Mucosa of stomach (tissue), 1 donor: ENCODE measurements at regions not wholly inside any gene's neighbourhood (a gene's known extent, or its start where the extent isn't known, plus 50 kb on each side); places are given as distances from the start of the nearest gene placed in this dataset.

Experiments
- H3K27me3 ChIP-seq: one replicate; pipeline ENCODE4 v1.7.0; 2013; ENCODE audit warnings: mild to moderate bottlenecking, low read length; ENCODE audit not compliant: control insufficient read depth, insufficient read depth
- H3K36me3 ChIP-seq: one replicate; pipeline ENCODE4 v1.7.0; 2013; ENCODE audit warnings: low read length; ENCODE audit not compliant: control insufficient read depth, insufficient read depth
- H3K4me1 ChIP-seq: one replicate; pipeline ENCODE4 v1.7.0; 2013; ENCODE audit warnings: mild to moderate bottlenecking, low read length; ENCODE audit not compliant: control insufficient read depth, insufficient read depth
- H3K4me3 ChIP-seq: one replicate; pipeline ENCODE4 v1.7.0; 2013; ENCODE audit warnings: low read length
- H3K9ac ChIP-seq: one replicate; pipeline ENCODE4 v1.7.0; 2013; ENCODE audit warnings: mild to moderate bottlenecking, low read length, moderate library complexity
- H3K9me3 ChIP-seq: one replicate; pipeline ENCODE4 v1.7.0; 2013; ENCODE audit warnings: mild to moderate bottlenecking, low read length, moderate library complexity; ENCODE audit not compliant: control insufficient read depth
- donor health status: Pancreatic carcinoma.

DNA sequence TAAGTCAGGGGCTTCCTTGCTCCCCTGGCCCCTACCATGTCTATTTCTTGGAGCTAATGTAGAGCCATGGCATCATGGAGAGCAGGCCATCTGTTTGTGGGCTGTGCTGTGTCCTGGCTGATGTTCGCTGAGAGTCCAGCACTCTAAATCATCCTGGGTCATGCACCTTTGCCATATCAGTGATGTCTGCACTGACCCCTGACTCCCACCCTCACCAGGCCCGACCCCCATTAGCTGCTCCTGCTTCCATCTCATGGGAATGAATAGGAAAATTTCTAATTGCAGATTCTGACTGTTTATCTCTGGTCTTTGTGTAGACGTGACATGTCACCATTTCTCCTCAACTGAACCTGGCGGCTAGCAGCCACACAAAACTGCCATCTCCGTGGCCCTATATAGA, 236.9 kb downstream of the NSG2 start:
- Histone ChIP-seq H3K4me3 (no peak overlapping the region), H3K4me1 (no peaks in the 10 kb centered on the region), H3K9ac (no peak overlapping the region), H3K36me3 (no peaks in the 10 kb centered on the region), H3K27me3 (no peaks in the 10 kb centered on the region), H3K9me3 (no peaks in the 10 kb centered on the region)

DNA sequence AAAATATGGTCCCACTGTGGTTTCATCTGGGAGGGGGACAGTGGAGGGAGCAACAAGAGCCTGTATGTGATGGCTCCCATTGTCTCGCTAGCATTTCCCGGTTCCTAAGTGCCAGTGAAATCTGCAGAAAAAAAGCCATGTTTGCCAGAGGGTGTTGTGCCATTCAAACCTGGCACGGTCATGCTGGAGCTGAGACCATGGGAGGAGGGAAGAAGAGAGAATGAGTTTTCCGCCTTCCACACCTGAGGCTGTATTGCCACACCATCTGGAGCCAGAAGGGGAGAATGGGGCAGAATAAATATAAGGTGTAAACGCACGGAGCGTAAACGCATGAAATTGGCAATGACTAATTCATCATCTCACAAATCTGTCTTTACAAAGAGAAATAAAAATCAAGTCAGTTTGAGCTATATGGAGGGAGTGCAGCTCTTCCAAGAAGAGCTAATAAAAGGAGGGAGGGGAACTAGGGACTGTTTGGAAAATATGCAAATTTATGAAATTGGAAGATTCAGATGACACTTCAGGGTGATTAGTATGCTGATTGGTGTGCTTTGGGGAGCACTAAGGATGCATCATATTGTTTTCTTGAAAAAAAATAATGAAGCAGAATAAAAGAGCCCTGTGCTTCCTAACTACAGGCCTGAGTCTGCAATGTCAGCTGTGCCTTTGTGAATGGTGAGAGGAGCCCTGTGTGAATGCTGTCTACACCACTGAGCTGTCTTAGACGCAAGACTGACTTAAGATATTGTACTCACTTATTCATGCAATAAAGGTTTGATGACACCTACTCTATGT, 237.9 kb downstream of the NSG2 start:
- Histone ChIP-seq H3K4me1 (no peaks in the 10 kb centered on the region), H3K9me3 (no peaks in the 10 kb centered on the region), H3K4me3 (no peak overlapping the region), H3K27me3 (no peaks in the 10 kb centered on the region), H3K36me3 (no peaks in the 10 kb centered on the region), H3K9ac (no peak overlapping the region)

DNA sequence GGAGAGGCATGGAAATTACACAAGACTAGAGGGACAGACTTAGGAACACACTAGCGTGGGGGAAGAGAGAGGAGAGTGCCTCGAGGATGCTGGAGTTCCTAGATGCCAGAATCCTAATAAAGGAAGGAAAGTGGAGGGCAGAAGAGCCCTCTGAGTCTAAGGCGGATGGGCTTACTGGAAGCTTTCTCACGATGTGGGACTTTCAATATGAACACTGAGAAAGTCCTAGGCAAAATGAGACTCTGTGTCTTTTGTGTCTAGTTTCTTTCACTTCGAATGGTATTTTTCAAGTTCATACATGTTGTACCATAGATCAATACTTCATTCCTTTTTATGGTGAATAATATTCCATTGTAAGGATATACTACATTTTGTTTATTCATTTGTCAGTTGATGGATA, 239.4 kb downstream of the NSG2 start:
- no peak overlapping the region for H3K4me3 ChIP-seq

DNA sequence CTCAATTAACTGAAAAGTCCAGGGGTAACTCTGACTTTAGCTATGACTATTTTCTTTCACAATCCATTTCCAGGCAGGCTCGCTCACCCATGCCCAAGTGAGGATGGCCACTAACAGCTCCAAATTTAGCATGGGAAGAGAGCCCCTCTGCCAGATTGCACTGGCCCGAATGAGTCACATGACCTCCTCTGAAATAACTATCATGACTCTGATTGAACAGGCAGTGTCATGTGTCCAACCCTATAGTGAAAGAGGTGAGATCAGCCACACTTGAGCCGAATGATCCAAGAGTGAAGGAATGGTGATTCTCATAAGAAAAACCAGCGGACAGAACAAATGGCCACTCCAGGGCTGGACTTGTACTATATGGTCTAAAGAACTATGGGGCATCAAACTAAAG, 242.3 kb downstream of the NSG2 start:
- no peaks in the 10 kb centered on the region for H3K9me3 ChIP-seq
- no peak overlapping the region for H3K4me3 ChIP-seq
- H3K4me1 ChIP-seq = no peaks in the 10 kb centered on the region
- no peaks in the 10 kb centered on the region for H3K36me3 ChIP-seq
- no peak overlapping the region for H3K9ac ChIP-seq
- no peaks in the 10 kb centered on the region for H3K27me3 ChIP-seq

More for the DNA sequence above, 239.4 kb downstream of the NSG2 start:
- Histone ChIP-seq H3K9me3 (no peaks in the 10 kb centered on the region), H3K9ac (no peak overlapping the region), H3K36me3 (no peaks in the 10 kb centered on the region), H3K27me3 (no peaks in the 10 kb centered on the region), H3K4me1 (no peaks in the 10 kb centered on the region)

DNA sequence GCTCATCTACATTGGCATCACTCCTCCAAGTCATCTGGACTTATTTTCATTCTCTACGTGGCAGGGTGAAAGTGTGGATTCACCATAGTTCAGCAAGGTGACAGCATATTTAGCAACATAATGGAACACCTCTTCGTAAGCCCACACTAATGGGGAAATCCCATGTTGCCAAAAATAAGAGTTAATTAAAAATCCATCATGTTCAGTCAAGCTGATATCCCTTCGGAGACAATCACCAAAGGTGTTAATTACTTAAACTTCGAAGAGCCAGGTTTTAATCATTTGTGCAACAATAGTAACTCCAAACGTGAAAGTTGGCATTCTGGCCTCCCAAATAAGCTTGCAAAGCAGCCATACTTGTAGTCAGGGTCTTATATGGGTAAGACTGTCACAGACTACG, 242.9 kb downstream of the NSG2 start:
- Histone ChIP-seq H3K27me3 (no peaks in the 10 kb centered on the region), H3K36me3 (no peaks in the 10 kb centered on the region), H3K9me3 (no peaks in the 10 kb centered on the region), H3K9ac (no peak overlapping the region), H3K4me1 (no peaks in the 10 kb centered on the region), H3K4me3 (no peak overlapping the region)

DNA sequence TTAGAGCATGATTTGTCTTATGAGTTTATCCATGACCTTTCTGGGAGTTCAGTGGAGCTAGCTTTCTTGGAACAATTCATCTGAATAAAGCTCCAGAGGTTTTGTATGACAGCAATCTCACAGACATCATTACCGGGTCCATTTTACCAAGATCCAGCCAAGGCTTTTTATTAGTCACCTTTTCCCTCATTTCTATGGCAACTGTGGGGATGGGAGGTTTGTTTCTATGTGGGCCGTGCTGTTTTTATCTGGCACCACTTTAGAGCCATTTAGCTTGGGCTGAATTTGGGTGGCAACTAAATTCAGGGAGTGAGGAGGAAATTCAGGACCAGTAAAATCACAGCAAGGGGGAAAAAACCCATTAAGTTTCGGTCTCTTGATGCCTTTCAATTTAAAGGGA, 245.7 kb downstream of the NSG2 start:
- H3K9ac ChIP-seq = no peak overlapping the region
- no peaks in the 10 kb centered on the region for H3K9me3 ChIP-seq
- H3K4me3 ChIP-seq = no peak overlapping the region
- no peaks in the 10 kb centered on the region for H3K27me3 ChIP-seq
- no peaks in the 10 kb centered on the region for H3K4me1 ChIP-seq
- no peaks in the 10 kb centered on the region for H3K36me3 ChIP-seq

DNA sequence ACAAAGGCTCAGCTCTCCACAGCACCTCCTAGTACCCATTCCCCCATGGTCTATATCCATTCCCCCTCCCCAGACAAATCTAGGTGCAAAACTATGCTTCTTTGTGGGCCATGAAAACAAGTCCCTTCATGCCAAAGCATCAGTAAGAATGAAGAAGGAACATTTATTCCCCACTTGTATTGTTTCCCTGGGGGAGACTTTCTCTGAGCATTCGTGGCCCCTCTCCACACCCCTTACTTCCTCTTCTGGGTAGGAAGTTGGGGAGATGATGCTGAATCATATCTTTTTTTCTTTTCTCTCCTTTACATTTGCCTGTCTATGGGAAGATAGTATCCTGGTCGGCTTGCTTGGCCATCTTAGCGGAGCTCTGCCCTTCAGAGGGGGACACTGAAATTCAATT, 246.8 kb downstream of the NSG2 start:
- no peaks in the 10 kb centered on the region for H3K36me3 ChIP-seq
- H3K4me1 ChIP-seq = no peaks in the 10 kb centered on the region
- no peak overlapping the region for H3K9ac ChIP-seq
- H3K9me3 ChIP-seq = no peaks in the 10 kb centered on the region
- H3K27me3 ChIP-seq = no peaks in the 10 kb centered on the region
- no peak overlapping the region for H3K4me3 ChIP-seq

DNA sequence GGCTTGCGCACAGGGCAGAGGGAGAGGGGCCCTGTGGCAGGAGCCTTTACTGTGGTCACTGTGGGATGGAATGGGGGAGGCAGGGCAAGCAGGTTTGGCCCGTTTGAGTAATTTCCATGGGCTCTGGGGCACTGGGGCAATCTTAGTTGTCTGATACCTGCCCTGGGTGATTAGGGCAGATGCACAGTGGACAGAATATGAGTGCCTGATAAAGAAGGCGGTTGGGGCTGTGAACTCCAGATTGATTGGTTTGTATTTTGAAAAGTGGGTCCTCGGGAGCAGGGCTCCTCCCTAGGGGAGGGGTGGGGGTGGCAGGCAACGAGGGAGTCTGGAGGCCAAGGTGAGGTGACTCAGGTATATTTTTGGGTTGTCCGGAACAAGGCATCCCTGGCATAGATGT, 247.5 kb downstream of the NSG2 start:
- Histone ChIP-seq H3K27me3 (no peaks in the 10 kb centered on the region), H3K36me3 (no peaks in the 10 kb centered on the region), H3K9me3 (no peaks in the 10 kb centered on the region), H3K9ac (no peak overlapping the region), H3K4me3 (no peak overlapping the region), H3K4me1 (no peaks in the 10 kb centered on the region)

DNA sequence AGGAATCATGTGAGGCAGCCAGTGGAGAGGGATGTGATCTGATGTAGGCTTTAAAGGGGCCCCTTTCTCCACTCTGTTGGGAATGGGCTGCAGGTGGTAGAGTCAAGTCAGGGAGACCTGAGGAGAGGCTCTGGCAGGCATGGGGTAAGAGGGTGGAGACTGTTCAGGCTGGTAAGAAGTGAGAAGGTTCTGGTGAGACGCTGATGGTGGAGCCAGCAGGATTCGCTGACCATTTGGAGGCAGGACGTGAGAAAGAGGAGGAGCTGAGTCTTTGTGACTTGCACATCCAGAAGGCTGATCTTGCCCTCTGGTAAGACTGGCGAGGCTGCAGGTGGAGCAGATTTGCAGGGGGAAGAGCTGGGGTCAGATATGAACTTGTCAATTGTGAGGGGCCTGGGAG, 248.0 kb downstream of the NSG2 start:
- no peaks in the 10 kb centered on the region for H3K36me3 ChIP-seq
- H3K9me3 ChIP-seq = no peaks in the 10 kb centered on the region
- no peak overlapping the region for H3K4me3 ChIP-seq
- H3K4me1 ChIP-seq = no peaks in the 10 kb centered on the region
- no peak overlapping the region for H3K9ac ChIP-seq
- H3K27me3 ChIP-seq = no peaks in the 10 kb centered on the region

DNA sequence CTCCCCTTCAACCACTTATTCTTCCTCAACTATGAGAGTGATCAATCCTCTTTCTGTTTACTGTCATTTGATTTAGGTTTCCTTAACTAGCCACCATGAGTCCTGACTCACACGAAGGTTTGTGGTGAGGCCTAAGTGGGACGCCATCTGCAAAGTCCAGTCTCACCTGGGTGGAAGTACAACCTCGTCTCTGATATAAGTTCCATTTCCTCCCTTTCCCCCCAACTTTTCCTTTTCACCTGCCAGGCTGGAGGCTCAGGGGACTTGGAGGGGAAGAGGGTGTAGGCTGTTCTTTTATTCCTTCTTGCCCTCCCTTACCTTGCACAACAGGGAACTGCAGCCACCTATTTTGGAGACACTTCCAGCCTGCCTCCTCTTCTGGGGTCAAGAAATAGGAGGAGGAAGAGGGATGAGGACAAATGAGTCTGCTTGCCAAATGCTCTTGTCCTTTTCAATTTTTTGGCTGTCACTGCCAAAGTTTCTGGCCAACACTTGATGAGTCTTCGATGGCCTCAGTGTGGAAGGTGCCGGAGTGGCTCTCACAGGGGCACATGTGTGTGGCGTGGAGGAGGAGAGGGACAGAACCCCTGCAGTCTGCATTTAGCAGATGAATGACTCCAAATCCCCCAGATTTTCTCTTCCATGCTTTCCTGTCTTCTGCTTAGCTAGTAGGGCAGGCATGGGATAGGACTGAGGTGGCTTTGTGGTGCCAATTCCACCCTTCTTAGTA, 249.6 kb downstream of the NSG2 start:
- H3K9ac ChIP-seq = no peak overlapping the region
- no peaks in the 10 kb centered on the region for H3K9me3 ChIP-seq
- no peaks in the 10 kb centered on the region for H3K36me3 ChIP-seq
- H3K4me1 ChIP-seq = no peaks in the 10 kb centered on the region
- no peaks in the 10 kb centered on the region for H3K27me3 ChIP-seq
- H3K4me3 ChIP-seq = no peak overlapping the region

DNA sequence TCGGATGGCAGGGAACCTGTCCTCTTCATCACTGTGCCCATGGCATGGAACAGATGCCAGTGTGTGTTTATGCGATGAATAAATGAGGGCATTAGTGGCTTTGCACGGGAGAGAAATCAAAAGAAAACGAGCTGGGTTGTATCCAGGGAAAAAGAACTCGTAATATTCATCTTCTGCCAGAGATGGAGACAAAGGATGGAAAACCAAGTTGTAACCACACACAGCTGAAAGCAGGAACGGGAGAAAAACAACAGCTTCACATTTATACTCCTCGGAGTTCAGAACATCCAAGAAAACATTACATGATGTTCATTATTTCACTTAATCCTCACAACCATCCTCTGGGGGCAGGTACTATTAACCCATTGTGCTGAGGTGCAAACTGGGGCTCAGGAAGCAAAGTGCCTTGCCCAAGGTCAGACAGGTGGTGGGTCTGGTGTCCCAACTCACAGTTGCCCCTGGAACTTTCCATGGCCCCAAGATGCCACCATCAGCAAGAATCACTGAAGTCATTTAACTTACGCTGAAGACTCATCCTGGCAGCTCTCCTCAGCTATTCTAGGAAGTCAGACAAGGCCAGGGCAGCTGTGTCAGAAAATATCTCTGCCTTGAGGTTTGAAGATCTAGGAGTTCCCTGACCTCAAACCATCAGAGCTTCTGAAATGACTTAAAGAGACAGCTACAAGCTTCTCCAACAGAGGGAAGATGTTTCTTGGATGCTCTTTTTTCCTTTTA, 250.4 kb downstream of the NSG2 start:
- no peak overlapping the region for H3K4me3 ChIP-seq
- no peaks in the 10 kb centered on the region for H3K9me3 ChIP-seq
- no peaks in the 10 kb centered on the region for H3K27me3 ChIP-seq
- no peaks in the 10 kb centered on the region for H3K4me1 ChIP-seq
- no peak overlapping the region for H3K9ac ChIP-seq
- no peaks in the 10 kb centered on the region for H3K36me3 ChIP-seq
